Muscle of back (tissue), 3 donors: ENCODE measurements at regions not wholly inside any gene's neighbourhood (a gene's known extent, or its start where the extent isn't known, plus 50 kb on each side); places are given as distances from the start of the nearest gene placed in this dataset.

Experiments
- DNase-seq, 3 donors: peaks; one replicate each; pipeline versions ENCODE4 v3.0.0 to v3.0.0-alpha.2; 2013

- peak in 2 of 3 donors; percentile 6 to 30 for DNase-seq
Measured at GRCh38 chr5:8633259-8633658, 764.3 kb downstream of the MTRR start.

GRCh38 chr5:8633696-8634095 is 764.7 kb downstream of the MTRR start:
- peak in 1 of 3 donors; percentile 33 for DNase-seq

- DNase-seq, result no peak
Measured at GRCh38 chr5:8634219-8634618, 765.3 kb downstream of the MTRR start.

GRCh38 chr5:8641786-8642505 is 773.0 kb downstream of the MTRR start:
- no peak for DNase-seq

GRCh38 chr5:8644377-8644776 is 775.4 kb downstream of the MTRR start:
- no peak for DNase-seq

GRCh38 chr5:8647111-8647510 is 778.2 kb downstream of the MTRR start:
- DNase-seq, result no peak

GRCh38 chr5:8650186-8650585 is 781.2 kb downstream of the MTRR start:
- peak in 1 of 3 donors; percentile 6 for DNase-seq

GRCh38 chr5:8660133-8660893 is 791.4 kb downstream of the MTRR start:
- DNase-seq, result no peak

GRCh38 chr5:8663374-8663773 is 794.4 kb downstream of the MTRR start:
- DNase-seq, result no peak

- no peak for DNase-seq
Measured at GRCh38 chr5:8675182-8675581, 806.2 kb downstream of the MTRR start.

- DNase-seq, result no peak
Measured at GRCh38 chr5:8676695-8677094, 807.7 kb downstream of the MTRR start.

- DNase-seq, result no peak
Measured at GRCh38 chr5:8682381-8682780, 813.4 kb downstream of the MTRR start.

- no peak for DNase-seq
Measured at GRCh38 chr5:8683496-8683895, 814.5 kb downstream of the MTRR start.

GRCh38 chr5:8685704-8686103 is 816.8 kb downstream of the MTRR start:
- DNase-seq, result no peak

- DNase-seq, result peak; percentile 30 to 42 (median 33)
Measured at GRCh38 chr5:8686707-8687106, 817.8 kb downstream of the MTRR start.

GRCh38 chr5:8689773-8690172 is 820.8 kb downstream of the MTRR start:
- DNase-seq, result no peak

- DNase-seq, result no peak
Measured at GRCh38 chr5:8691221-8691620, 822.3 kb downstream of the MTRR start.

GRCh38 chr5:8693341-8693844 is 824.4 kb downstream of the MTRR start:
- DNase-seq, result no peak

GRCh38 chr5:8694545-8694944 is 825.6 kb downstream of the MTRR start:
- no peak for DNase-seq

- DNase-seq, result peak; percentile 59 to 85 (median 61)
Measured at GRCh38 chr5:8695902-8696845, 827.2 kb downstream of the MTRR start.

GRCh38 chr5:8700222-8700621 is 831.3 kb downstream of the MTRR start:
- DNase-seq, result no peak

GRCh38 chr5:8700671-8701070 is 831.7 kb downstream of the MTRR start:
- peak in 1 of 3 donors; percentile 15 for DNase-seq
